ENCODE measurements at regions not wholly inside any gene's neighbourhood (a gene's known extent, or its start where the extent isn't known, plus 50 kb on each side); places are given as distances from the start of the nearest gene placed in this dataset.

DNA sequence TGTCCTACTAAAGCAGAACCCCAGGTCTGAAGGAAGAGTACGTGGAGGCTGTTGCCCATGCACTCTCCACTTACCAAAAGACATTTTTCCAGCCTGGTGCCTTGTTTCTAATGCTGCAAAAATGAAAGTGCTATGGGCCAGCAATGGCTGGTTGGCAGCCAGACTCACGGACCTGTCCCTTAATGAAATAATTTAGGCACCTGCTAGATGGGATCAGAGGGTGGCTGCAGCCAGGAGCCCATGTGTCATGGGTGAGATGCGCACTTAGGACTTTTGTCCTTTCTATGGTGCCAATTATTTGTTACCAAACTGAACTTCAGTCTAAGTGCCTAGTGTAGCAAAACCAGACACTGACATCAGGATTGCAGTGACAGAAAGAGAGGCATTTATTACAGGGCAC, 276.3 kb downstream of the YTHDC2 start:
- TF ChIP-seq, protein P1, sequence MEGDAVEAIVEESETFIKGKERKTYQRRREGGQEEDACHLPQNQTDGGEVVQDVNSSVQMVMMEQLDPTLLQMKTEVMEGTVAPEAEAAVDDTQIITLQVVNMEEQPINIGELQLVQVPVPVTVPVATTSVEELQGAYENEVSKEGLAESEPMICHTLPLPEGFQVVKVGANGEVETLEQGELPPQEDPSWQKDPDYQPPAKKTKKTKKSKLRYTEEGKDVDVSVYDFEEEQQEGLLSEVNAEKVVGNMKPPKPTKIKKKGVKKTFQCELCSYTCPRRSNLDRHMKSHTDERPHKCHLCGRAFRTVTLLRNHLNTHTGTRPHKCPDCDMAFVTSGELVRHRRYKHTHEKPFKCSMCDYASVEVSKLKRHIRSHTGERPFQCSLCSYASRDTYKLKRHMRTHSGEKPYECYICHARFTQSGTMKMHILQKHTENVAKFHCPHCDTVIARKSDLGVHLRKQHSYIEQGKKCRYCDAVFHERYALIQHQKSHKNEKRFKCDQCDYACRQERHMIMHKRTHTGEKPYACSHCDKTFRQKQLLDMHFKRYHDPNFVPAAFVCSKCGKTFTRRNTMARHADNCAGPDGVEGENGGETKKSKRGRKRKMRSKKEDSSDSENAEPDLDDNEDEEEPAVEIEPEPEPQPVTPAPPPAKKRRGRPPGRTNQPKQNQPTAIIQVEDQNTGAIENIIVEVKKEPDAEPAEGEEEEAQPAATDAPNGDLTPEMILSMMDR (IDR thresholded peaks at IDR 0.05): no peak
- ATAC-seq: no peak
- H3K4me3 ChIP-seq: no peak overlapping the region
- H3K27ac ChIP-seq: no peak overlapping the region
- no peaks in the 10 kb centered on the region for H3K4me1 ChIP-seq
- intact Hi-C loops (cut with DNase I): no loop called here
- no peaks in the 10 kb centered on the region for H3K9me3 ChIP-seq
- H3K27me3 ChIP-seq (ENCODE audit: insufficient read depth in 3 of 3, low read length in 2 of 3): peaks cover 0 to 2% (median 0%) of the 10 kb centered on the region in 3 donors
- WGBS, 3 donors: 60 to 70% (median 61%) methylated on average over 3 of the region's 3 CpGs
- no peaks in the 10 kb centered on the region for H3K36me3 ChIP-seq (ENCODE audit: insufficient read depth in 1 of 2, low read depth in 1 of 2)
- no peak for DNase-seq

DNA sequence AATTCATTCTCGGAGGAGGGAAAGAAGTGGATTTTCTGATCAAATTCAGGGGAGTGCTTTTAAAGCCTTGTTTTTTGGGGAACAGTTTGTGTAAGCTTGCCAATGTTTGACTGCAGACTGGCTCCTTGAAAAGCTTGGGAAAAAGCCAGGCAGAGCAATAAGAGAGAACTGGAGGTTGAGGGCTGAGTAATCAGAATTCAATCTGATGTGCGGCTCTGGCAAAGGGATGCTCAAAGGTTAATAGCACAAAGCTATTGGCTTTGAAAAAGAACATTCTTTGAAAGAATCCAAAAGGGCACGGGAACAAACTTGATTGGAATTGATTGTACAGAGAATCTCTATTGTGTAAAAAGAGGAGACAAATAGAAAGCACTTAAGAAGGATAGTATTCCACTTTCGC, 279.3 kb downstream of the YTHDC2 start:
- H3K4me1 ChIP-seq: no peaks in the 10 kb centered on the region
- DNase-seq (no peak), ATAC-seq (no peak)
- no peaks in the 10 kb centered on the region for H3K9me3 ChIP-seq
- peaks cover 0 to 2% (median 0%) of the 10 kb centered on the region in 3 donors for H3K27me3 ChIP-seq (ENCODE audit: insufficient read depth in 3 of 3, low read length in 2 of 3)
- no peak overlapping the region for H3K4me3 ChIP-seq
- TF ChIP-seq, protein P1 (IDR thresholded peaks at IDR 0.05): no peak
- no peak overlapping the region for H3K27ac ChIP-seq
- whole genome bisulfite sequencing, 3 donors: 79 to 81% (median 80%) methylated on average over 4 of the region's 4 CpGs
- H3K36me3 ChIP-seq (ENCODE audit: insufficient read depth in 1 of 2, low read depth in 1 of 2): no peaks in the 10 kb centered on the region
- intact Hi-C loops (cut with DNase I): no loop called here

DNA sequence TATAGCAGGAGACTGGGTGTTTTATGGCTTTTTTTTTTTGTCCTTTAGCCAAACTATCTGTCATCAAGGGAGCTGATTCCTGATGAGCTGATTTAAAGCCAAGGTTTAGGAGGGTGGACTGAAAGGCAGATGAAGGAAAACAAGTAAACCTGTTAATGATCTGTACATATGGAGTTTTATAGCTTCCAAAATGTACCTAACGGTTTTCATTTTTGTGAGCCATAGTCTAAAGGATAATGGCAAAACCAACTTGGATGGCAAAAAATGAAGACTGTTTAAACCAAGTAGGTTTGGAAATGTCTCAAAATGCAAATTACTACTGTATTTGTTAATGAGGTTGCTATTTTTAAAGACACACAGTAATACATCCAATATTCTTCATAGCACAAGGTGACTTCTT, 281.5 kb downstream of the YTHDC2 start:
- Histone ChIP-seq H3K27me3 (ENCODE audit: insufficient read depth in 3 of 3, low read length in 2 of 3) (no peaks in the 10 kb centered on the region), H3K36me3 (ENCODE audit: insufficient read depth in 1 of 2, low read depth in 1 of 2) (no peaks in the 10 kb centered on the region), H3K9me3 (no peaks in the 10 kb centered on the region), H3K4me3 (no peak overlapping the region), H3K4me1 (no peaks in the 10 kb centered on the region), H3K27ac (no peak overlapping the region)
- DNase-seq (no peak), ATAC-seq (no peak)
- 59 to 82% (median 74%) methylated on average over 1 of the region's 1 CpG for WGBS, 3 donors
- intact Hi-C loops (cut with DNase I): no loop called here
- TF ChIP-seq, protein P1 (IDR thresholded peaks at IDR 0.05): no peak

DNA sequence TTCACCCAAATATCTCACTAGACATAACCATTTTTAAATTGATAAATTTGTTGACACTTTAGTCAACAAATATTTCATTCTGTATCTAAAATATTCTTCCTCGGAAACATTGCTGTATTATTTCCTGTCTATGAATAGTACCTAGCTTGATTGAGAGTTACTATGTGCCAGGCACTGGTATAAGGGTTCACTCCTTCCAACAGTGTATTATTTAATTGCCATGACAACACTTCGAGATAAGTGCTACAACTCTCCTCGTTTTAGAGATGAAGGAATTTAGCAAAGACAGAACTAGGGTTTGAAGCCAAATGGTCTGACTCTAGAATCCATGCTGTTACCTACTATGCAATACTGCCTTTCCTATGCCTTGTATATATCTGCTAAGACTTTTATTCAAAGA, 287.2 kb downstream of the YTHDC2 start:
- TF ChIP-seq, protein P1 (IDR thresholded peaks at IDR 0.05): no peak
- no peaks in the 10 kb centered on the region for H3K36me3 ChIP-seq (ENCODE audit: insufficient read depth in 1 of 2, low read depth in 1 of 2)
- H3K4me3 ChIP-seq: no peak overlapping the region
- no peak for DNase-seq
- H3K27me3 ChIP-seq (ENCODE audit: insufficient read depth in 3 of 3, low read length in 2 of 3): no peaks in the 10 kb centered on the region
- no peak overlapping the region for H3K27ac ChIP-seq
- 67 to 70% (median 69%) methylated on average over 3 of the region's 3 CpGs for WGBS, 3 donors
- H3K4me1 ChIP-seq: no peaks in the 10 kb centered on the region
- no peak for ATAC-seq
- H3K9me3 ChIP-seq: no peaks in the 10 kb centered on the region
- intact Hi-C loops (cut with DNase I): no loop called here

DNA sequence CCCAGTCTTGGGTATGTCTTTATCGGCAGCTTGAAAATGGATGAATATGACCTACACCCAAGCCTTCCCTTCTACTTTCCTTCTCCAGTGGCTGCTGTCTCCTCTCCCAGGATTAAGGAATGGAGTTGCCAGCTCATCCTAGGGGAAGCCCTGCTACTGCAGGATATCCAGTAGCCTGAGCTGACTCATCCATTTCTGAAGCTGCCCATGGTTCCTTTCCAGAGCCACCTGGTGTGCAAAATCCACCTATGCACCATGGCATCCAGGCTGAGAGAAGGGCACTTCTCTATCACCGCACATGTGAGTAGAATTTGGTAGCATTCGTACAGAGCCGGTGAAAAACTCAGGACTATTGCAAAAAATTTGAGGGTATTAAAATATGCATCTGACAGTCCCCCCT, 290.8 kb downstream of the YTHDC2 start:
- Histone ChIP-seq H3K27me3 (ENCODE audit: insufficient read depth in 3 of 3, low read length in 2 of 3) (no peaks in the 10 kb centered on the region), H3K9me3 (no peaks in the 10 kb centered on the region), H3K4me3 (no peak overlapping the region), H3K4me1 (no peaks in the 10 kb centered on the region), H3K27ac (no peak overlapping the region), H3K36me3 (ENCODE audit: insufficient read depth in 1 of 2, low read depth in 1 of 2) (no peaks in the 10 kb centered on the region)
- TF ChIP-seq, protein P1 (IDR thresholded peaks at IDR 0.05): no peak
- intact Hi-C loops (cut with DNase I): no loop called here
- ATAC-seq (no peak), DNase-seq (no peak)
- 73 to 88% (median 74%) methylated on average over 4 of the region's 4 CpGs for WGBS, 3 donors
